ENCODE measurements at regions not wholly inside any gene's neighbourhood (a gene's known extent, or its start where the extent isn't known, plus 50 kb on each side); places are given as distances from the start of the nearest gene placed in this dataset.

- TF ChIP-seq EZH2 (IDR thresholded peaks at IDR 0.05; ENCODE audit: borderline replicate concordance, insufficient read depth, low read depth, low read length, poor library complexity, severe bottlenecking) (no peak), CTCF (IDR thresholded peaks at IDR 0.05) (no peak)
Measured at GRCh38 chr3:3468596-3468995, 289.1 kb upstream of the CRBN start.

GRCh38 chr3:3464131-3464530 is 284.6 kb upstream of the CRBN start:
- WGBS (ENCODE audit: insufficient coverage), result no CpG with 5 or more reads among the region's 3 CpGs
- TF ChIP-seq EZH2 (IDR thresholded peaks at IDR 0.05; ENCODE audit: borderline replicate concordance, insufficient read depth, low read depth, low read length, poor library complexity, severe bottlenecking) (no peak), CTCF (IDR thresholded peaks at IDR 0.05) (no peak)
- Histone ChIP-seq H3K79me2 (ENCODE audit: control insufficient read depth, insufficient read depth, low read length) (no peaks in the 10 kb centered on the region), H3K9me3 (ENCODE audit: control extremely low read depth in 1 of 3, control insufficient read depth in 2 of 3, insufficient read depth in 1 of 3, low read length in 2 of 3) (no peaks in the 10 kb centered on the region), H3K4me1 (ENCODE audit: control insufficient read depth in 2 of 2, insufficient read depth in 2 of 2, low read length in 2 of 2) (no peaks in the 10 kb centered on the region), H4K20me1 (ENCODE audit: control insufficient read depth, insufficient read depth, low read length, poor library complexity, severe bottlenecking) (no peaks in the 10 kb centered on the region), H3K27ac (ENCODE audit: low read length in 2 of 2) (no peak overlapping the region), H3K27me3 (replicated peaks in 1 of 4; ENCODE audit: control extremely low read depth in 1 of 4, control insufficient read depth in 3 of 4, insufficient read depth in 4 of 4, low read length in 3 of 4) (no peaks in the 10 kb centered on the region), H3K36me3 (replicated peaks in 1 of 2; ENCODE audit: control extremely low read depth in 1 of 2, control insufficient read depth in 1 of 2, extremely low read depth in 1 of 2, insufficient read depth in 2 of 2, low read length in 1 of 2) (no peaks in the 10 kb centered on the region), H3K9ac (ENCODE audit: low read length) (no peak overlapping the region), H2AFZ (ENCODE audit: insufficient read depth, low read depth, low read length, poor library complexity, severe bottlenecking) (no peak overlapping the region), H3K4me3 (ENCODE audit: control extremely low read depth in 1 of 5, extremely low read depth in 1 of 5, insufficient read depth in 1 of 5, low read depth in 2 of 5, low read length in 4 of 5) (no peak overlapping the region), H3K4me2 (replicated peaks; ENCODE audit: low read depth, low read length, poor library complexity, severe bottlenecking) (no peak overlapping the region)
- ChIA-PET POLR2A (no interaction called here), CTCF (no interaction called here)
- ATAC-seq (ENCODE audit: low read depth) (no peak), DNase-seq (no peak)
- intact Hi-C loops (cut with micrococcal nuclease), result no loop called here
- no peak overlapping the region for H3K27ac Mint-ChIP-seq
- no peaks in the 10 kb centered on the region for H3K27me3 Mint-ChIP-seq
- no peaks in the 10 kb centered on the region for H3K9me3 Mint-ChIP-seq (ENCODE audit: insufficient read depth)
- no peak overlapping the region for H3K4me3 Mint-ChIP-seq
- no peaks in the 10 kb centered on the region for H3K4me1 Mint-ChIP-seq

More at GRCh38 chr3:3468596-3468995, 289.1 kb upstream of the CRBN start:
- no peak overlapping the region for H3K4me2 ChIP-seq (replicated peaks; ENCODE audit: low read depth, low read length, poor library complexity, severe bottlenecking)
- H3K27ac Mint-ChIP-seq, result no peak overlapping the region
- no peaks in the 10 kb centered on the region for H3K27me3 Mint-ChIP-seq
- no CpG with 5 or more reads among the region's 2 CpGs for WGBS (ENCODE audit: insufficient coverage)
- no peak overlapping the region for H3K9ac ChIP-seq (ENCODE audit: low read length)
- no peak for ATAC-seq (ENCODE audit: low read depth)
- H3K4me1 ChIP-seq (ENCODE audit: control insufficient read depth in 2 of 2, insufficient read depth in 2 of 2, low read length in 2 of 2), result no peaks in the 10 kb centered on the region
- no peak for DNase-seq
- H3K36me3 ChIP-seq (replicated peaks in 1 of 2; ENCODE audit: control extremely low read depth in 1 of 2, control insufficient read depth in 1 of 2, extremely low read depth in 1 of 2, insufficient read depth in 2 of 2, low read length in 1 of 2), result no peaks in the 10 kb centered on the region
- H3K9me3 Mint-ChIP-seq (ENCODE audit: insufficient read depth), result no peaks in the 10 kb centered on the region
- H3K79me2 ChIP-seq (ENCODE audit: control insufficient read depth, insufficient read depth, low read length), result no peaks in the 10 kb centered on the region
- CTCF ChIA-PET, result no interaction called here
- no peak overlapping the region for H3K27ac ChIP-seq (ENCODE audit: low read length in 2 of 2)
- no peak overlapping the region for H2AFZ ChIP-seq (ENCODE audit: insufficient read depth, low read depth, low read length, poor library complexity, severe bottlenecking)
- no peaks in the 10 kb centered on the region for H4K20me1 ChIP-seq (ENCODE audit: control insufficient read depth, insufficient read depth, low read length, poor library complexity, severe bottlenecking)
- intact Hi-C loops (cut with micrococcal nuclease), result no loop called here
- no peak overlapping the region for H3K4me3 ChIP-seq (ENCODE audit: control extremely low read depth in 1 of 5, extremely low read depth in 1 of 5, insufficient read depth in 1 of 5, low read depth in 2 of 5, low read length in 4 of 5)
- POLR2A ChIA-PET, result no interaction called here
- no peak overlapping the region for H3K4me3 Mint-ChIP-seq
- H3K27me3 ChIP-seq (replicated peaks in 1 of 4; ENCODE audit: control extremely low read depth in 1 of 4, control insufficient read depth in 3 of 4, insufficient read depth in 4 of 4, low read length in 3 of 4), result no peaks in the 10 kb centered on the region
- H3K9me3 ChIP-seq (ENCODE audit: control extremely low read depth in 1 of 3, control insufficient read depth in 2 of 3, insufficient read depth in 1 of 3, low read length in 2 of 3), result no peaks in the 10 kb centered on the region
- no peaks in the 10 kb centered on the region for H3K4me1 Mint-ChIP-seq

All from B cell (primary cell).